H4 (cell line): ENCODE measurements at regions not wholly inside any gene's neighbourhood (a gene's known extent, or its start where the extent isn't known, plus 50 kb on each side); places are given as distances from the start of the nearest gene placed in this dataset.
"Not testable (repeated sequence)": the region's sequence is repeated elsewhere in the genome, so short reads cannot be mapped to it uniquely, and the experiment has no call there.

Experiments used
- DNase-seq: peaks from one replicate; pipeline ENCODE4 v3.0.0-alpha.2; 2015; ENCODE audit warnings: low spot score

DNA sequence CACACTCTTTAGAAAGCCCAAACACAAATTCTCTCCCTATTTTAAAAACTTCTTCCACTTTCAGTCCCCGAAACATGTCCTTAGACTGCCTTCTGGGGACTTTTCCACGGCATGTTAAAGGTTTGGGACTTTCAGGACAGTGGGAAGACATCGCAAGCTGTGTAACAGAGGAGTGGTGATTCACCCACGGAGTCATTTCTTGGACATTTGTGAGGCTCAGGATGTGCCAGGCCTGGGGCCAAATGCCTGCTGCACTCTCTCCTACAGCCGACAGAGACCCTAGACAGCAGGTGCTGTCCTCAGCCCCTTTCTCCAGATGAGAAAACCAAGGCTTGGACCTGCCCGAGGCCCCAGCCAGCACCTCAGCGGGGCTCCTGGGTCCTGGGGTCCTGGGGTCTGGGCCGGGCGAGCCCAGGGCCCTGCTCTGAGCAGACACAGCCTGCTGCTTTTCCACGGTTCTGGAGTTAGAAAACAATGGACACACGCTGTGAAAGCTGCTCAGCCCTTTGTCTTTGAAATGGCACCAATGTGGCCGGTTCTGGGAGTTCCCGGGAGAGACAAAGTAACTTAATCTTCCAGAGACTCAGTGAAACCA, 370.2 kb upstream of the SFSWAP start:
- no peak for DNase-seq

DNA sequence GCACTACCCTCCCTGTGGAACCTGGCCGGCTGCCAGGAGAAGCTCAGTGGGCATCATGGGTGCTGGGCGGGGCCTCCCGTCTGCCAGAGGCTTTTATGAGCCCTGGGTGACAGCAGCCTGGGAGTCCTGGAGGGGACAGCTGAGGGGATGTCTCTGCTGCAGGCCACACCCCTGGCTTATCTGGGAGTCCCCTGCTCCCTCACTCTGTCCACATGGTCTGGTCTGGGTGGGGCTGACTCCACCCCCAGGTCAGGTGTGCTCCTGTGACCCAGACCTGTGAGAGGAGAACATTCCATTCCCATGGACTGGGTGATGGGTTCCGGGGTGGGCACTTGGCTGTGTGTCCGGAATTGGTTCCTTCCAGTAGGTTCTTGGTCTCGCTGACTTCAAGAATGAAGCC, 369.3 kb upstream of the SFSWAP start:
- DNase-seq = not testable (repeated sequence)

DNA sequence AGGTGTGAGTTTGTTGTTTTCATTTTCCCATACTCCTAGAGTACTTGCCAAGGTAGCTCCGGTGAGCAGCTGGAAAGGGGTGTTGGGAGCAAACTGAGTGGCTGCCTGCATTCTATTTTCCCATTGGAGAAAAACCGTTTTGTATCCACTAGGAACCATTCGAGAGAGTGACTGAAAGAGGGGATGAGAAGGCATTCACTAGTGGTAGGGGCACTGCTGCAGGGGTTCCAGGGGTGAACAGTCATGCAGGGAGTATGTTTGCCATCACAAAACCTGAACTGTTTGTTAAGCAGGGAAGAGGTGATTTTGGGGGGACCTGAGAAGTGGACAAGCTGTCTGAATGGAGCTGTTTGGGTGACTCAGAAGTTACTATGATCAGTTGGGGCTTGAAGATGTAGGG, 367.5 kb upstream of the SFSWAP start:
- DNase-seq = not testable (repeated sequence)

DNA sequence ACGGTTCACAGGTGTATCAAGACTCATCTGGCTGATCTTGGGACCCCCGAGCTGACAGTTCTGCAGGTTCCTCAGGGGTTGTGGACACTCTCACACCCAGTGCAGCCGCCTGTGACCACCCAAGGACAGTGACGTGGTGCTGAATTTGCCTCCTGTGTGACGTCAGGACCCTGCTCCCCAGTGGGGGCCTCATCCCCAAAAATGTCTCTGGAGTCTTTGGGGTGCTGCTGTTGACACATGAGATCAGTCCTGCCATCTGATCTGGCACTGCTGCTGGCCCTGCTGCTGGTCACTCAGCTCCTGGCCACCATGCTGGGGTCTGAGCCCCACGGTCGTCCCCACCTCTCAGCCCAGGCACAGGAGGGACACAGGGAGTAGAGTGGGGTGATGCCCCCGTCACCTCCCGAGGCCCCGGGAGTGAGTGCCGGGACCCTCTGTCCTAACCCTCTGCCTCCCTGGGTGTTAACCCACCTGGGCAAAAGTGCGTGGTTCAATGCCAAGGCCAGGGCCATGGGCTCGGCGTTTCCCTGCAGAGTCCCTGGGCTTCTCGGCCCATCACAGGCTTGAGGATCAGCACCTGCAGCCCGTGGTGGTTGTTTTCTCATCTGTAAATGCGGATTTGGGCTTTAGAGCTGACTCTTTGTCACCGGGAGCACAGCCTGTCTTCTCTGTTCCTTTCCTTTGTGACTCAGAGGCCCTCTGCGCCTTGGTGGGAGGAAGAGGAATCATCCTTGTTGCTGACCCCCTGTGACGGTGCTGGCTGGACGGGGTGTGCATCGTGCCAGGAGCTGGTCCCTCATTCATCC, 366.0 kb upstream of the SFSWAP start:
- not testable (repeated sequence) for DNase-seq

DNA sequence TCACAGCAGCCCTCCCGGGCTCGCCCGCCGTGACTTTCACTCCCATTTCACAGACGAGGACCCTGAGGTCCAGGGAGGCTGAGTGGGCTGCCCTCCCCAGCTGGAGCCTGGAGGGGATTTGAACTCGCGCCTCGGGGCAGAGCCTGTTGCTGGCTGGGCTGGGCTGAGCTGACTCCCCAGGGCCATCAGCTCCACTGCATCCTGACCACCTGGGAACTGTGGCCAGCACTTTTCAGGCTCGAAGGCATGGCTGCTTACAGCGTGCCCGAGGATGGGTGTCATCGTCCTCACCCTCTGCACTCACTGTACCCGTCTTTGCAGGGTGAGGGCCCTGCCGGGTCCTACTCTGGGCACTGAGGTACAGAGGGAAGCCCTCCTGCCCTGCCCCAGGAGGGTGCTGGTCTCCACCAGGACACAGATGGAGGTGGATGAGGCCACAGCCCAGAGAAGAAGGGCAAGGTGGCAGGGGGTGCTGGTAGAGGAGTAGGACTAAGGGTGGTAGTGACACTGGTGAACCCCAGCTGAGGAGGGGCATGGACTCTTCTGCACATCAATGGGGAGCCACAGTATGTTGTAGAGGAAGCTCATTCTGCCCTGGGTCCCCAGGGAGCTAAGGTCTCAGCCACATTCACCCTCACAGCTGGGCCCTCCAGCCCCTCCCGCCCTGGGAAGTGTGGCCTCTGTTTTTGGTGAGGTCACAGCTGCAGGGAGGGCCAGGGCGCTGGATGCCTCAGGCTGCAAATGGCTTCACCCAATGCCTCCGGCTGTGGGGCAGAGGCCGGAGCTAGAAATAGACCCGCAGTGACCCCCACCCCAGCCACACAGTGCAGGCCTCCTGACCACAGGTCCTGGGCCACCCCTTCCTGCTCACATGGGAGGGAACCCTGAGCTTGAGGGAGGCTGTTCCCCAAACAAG, 365.1 kb upstream of the SFSWAP start:
- no peak for DNase-seq

DNA sequence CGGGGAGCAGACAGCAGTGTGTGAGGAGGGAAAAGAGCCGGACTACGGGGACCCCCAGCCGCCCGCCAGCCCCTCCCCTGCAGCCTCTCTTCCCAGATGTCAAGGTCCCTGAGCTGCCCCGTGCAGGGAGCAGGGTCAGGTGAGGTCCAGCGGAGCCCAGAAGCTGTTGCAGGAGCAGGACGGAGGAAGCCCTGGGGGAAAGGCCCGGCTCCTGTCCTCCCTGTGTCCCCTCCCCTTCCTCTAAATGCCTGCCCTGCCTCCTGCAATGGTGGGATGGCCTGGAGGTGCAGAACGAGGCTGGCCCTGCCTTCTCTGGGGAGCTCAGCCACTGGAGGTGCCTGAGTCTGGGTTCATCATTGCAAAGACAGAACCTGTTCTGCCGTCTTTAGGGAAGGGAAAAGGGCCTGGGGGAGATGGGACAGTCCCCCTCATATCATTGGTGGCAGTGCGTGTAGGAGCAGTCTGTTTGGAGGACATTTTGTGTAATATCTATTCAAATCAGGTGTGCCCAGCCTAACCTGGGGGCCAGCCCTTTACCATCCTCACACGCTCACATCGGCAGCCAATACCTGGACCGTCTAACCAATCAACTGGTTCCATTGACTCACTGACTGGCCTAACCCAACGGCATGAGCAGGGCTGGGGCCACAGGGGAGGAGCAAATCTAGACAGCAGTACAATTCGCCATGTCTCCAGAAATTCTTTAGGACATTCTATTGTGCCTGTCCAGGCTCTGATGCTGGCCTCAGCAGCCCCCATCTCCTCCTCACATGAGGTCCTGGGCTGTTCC, 364.1 kb upstream of the SFSWAP start:
- DNase-seq = no peak

DNA sequence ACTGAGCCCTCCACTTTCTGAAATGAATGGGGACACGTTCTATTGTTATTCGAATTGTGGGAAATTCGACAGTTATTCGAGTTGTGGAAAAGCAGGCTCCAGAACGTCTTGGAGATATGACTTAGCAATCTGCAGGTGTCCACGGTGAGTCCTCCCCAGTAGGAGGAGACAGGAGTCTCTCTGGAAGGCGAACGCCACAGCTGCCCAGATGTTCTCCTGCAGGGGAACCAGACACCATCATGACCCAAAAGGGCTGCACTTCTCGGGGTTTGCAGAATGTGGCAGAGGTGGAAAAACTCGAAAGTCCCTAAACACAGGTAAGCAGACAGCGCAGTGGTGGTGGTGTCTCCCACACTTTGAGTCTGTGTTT, 363.6 kb upstream of the SFSWAP start:
- no peak for DNase-seq

DNA sequence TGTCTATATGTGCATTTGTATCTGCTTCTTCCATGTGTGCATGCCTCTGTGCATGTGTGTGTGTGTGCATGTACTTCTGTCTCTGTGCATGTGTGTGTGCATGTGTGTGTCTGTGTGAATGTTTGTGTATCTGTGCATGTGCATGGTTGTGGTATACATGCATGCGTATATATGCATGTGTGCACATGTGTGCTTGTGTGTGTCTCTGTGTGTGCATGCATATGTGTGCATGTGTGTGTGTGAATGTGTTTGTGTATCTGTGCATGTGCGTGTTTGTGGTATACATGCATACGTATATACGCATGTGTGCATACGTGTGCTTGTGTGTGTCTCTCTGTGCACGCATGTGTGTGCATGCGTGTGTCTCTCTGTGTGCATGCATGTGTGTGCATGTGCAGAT, 363.2 kb upstream of the SFSWAP start:
- no peak for DNase-seq

DNA sequence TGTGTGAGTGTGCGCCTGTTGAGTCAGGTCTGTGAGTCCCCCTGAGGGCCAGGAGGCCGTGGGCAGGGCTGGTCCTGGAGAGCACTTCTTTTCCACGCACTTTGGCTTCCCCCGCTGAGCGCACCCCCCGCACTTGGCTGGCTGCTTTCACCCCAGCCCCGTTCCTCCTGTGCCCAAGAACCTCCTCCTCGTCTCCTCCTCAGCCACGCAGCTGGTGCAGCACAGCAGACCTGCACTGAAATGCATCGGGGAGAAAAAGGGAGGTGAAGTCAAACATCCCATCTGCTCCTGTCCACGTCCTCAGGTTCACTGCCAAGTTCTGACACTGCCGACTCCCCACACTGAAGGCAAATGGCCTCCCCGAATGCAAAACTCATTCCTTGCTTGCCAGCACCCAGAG, 362.7 kb upstream of the SFSWAP start:
- no peak for DNase-seq

DNA sequence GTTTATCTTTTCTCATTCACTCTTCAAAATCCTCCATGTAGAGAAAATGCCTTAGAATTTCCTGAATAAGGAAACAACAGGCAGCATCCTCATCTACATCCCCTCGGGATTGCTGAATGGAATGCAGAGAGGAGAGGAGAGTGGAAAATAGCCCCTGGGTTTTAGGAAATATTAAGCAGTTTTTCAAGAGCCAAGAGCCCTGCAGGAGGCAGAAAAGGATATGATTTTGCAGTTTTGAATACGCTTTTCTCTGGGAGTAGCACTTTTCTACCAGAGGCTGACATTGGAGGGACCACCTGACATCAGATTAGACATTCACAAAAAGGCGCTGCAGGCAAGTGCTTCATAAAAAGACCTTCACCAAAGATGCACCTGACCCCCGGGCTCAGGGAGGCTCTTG, 362.2 kb upstream of the SFSWAP start:
- no peak for DNase-seq

DNA sequence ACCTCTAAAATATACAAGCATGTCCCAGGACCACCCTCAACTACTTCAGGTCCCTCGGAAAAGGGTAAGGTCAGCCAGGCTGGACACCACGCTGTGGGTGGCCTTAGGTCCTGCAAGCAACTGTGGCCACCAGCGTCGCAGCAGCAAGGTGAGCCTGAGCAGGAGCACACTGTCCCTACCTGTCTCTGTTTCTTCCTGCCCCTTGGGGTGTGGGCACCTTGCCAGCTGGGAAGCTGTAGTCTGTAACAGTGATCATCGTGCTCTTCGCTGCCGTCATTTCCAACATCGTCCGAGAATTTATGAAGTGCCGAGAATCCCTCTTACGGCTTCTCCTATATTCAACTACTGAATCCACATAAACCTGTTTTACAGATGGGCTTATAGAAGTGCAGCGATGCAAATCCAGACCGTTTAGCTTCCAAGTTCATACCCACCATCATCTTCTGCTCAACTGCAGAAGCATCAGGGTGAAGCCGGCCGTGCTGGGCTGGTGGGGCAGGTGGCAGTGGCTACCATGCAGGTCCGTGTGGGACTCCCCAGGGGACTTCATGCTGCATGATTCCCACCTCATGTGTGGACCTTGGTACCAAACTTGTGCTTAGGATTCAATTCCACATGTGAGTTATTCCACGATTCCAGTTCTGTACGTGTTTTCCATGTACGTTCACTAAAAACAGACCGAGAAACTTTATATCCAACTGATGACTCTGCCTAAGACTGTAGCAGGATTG, 361.3 kb upstream of the SFSWAP start:
- DNase-seq = no peak

DNA sequence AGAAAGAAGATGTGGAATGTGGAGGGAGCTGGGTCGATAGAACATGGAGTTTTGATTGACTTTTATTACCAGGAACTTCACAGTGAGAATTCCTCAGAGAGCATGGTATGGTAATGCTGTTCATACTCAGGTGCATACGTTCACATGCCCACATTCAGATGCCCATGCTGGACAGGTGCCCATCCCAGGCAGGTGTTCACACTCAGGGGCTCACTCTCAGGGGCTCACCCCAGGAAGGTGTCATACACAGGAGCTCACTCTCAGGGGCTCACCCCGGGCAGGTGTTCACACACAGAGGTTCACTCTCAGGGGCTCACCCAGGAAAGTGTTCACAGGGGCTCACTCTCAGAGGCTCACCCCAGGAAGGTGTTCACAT, 360.0 kb upstream of the SFSWAP start:
- no peak for DNase-seq

DNA sequence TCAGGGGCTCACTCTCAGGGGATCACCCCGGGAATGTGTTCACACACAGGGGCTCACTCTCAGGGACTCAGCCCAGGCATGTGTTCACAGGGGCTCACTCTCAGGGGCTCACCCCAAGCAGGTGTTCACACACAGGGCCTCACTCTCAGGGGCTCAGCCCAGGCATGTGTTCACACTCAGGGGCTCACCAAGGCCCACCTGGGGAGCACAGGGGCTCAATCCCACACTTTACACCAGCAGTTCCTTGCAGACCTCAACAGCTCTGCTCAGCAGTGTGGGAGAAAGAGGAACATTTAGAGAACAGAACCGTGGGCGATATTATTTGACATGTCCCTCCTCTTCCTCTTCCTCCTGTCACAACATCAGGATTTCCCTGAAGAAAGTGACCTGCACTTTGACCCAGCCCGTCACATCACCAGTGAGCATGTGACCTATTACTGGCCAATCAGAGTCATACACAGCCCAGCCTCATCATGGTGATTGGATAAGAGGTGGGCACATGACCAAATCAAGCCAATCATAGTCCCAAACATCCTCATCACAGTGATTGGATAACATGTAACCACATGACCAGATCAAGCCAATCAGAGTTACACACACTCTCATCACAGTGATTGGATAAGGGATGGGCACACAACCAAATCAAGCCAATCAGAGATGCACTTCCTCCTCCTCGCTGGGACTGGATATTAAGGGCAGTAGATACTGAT, 359.4 kb upstream of the SFSWAP start:
- DNase-seq = no peak

DNA sequence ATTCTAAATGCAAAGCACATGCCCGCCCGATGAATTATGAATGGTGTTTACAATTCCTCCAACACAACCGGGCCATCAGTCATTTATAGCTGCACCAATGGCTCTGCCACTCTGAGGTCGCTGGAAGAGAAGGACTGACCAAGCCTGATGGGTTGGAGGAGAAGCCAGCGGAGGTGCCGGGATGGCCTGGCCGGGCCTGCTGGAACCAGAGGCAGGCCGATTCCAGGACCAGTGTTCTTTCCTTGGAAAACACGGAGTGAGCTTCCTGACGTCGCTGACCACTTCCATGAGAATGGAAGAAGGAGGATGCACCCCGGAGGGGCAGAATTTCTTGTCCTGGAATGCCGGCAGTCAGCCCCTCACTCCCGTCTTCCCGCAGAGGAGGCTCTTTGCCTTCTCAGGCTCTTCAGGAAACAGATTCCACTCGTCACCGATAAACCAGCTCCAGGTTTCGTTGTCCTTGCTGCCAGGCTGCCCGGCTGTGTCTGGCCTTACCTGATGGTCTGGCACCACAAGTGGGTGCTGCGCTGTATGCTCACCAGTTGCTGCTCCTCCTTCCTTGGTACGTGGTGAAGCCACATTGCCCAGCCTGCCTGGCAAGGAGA, 358.5 kb upstream of the SFSWAP start:
- no peak for DNase-seq

DNA sequence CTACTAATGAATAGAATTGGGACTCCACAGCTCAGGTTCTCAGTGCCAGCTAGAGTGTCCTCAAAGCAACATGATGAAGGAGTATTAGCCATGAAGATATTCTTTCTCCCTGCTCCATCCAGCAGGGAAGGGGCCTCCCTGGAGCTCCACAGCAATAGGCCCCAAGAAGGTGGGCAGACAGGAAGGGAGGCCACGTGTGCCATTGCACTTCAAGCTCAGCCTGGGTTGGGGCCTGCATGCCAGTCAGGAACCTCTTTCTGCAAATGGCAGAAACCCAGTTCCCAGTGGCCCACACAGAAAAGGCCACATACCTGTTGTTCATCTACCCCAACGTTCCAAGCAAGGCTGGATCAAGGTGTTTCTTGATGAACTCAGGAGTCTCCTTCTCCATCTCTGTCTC, 357.5 kb upstream of the SFSWAP start:
- no peak for DNase-seq

DNA sequence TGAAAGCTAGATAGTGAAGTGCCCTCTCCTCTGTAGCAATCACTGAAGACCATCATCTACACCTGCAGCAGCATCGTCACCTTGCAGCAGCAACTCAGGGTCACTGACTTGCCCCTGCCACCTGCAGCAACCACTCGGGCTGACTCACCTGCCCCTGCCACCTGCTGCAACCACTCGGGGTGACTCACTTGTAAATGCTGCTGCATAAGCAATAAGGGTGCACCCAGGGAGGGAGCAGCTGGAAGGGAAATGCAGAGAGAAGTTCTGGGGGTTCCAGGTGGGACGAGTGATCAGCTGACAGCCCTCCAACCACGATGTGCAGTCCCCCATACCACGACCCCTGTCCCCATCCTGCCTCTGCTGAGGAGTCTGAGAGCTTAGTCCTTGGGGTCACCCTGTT, 357.1 kb upstream of the SFSWAP start:
- no peak for DNase-seq

DNA sequence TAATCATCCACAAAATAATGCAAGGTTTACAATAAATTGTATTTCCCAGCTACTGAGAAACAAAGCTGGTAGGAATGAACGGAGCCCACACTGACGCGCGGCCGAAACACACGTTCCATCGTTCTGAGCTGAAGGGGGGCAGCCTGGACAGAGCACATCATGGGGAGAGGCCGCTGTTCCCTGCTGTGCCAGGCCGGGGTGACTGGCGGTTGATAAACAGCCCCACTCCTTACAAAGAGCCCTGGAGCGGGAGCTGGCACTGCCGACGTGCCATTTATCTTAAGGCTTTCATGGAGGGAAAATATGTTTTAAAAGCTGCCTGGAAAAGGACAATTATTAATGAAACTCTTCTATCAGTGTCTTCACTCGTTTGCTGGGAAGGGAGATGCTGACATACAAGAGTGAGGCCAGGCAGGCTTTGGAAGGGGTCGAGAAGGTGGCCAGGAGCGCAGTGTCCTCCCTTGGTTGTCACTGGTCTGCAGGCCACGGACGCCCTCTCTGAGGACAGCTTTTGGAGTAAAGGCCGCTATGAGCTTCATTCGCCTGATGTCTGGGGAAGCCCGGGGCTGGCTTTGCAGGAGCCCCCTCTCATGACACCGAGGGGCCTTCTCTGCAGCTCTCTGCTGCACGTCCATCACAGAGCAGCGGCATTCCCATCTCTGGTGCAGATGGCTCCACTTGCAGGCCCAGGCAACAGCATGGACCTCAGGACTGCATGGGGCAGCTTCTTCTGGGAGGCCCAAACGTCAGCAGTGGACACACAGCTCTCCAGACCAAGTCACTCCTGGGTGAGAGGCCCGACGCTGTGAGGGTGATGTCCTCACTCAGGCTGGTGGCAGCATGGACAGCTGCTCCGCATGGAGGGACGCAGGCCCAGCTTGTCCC, 355.3 kb upstream of the SFSWAP start:
- no peak for DNase-seq

DNA sequence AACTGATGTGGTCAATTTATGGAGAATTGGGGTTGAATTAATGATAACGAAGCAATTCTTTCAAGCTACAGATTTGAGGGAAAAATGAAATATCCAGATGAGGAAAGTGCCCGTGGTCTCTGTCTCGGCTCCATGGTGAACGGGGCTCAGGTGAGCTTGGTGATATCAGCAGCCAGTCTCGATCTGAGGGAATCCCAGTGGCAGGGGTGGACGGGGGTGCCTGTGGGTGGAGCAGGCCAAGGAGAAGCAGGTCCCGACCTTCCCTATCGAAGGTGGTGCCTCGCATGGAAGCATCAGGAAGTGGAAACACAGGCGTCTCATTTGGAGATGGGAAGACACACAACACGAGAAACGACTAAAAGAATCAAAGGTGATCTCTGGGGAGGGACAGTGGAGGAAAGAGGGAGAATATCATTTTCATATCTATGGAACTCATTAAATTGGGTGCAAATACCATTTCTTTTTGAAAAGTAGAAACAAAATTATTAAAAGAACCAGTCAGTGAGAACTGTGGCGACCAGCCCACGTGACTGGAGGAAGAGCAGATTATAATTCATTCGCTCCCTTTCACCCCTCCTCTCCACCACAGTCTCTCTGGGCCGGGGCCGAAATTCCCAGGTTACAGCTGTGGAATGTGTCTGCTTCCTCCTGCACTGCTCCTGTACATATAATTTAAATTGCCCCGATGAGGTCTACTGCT, 354.3 kb upstream of the SFSWAP start:
- no peak for DNase-seq
